Left forelimb (tissue), 1 donor: ENCODE measurements at regions not wholly inside any gene's neighbourhood (a gene's known extent, or its start where the extent isn't known, plus 50 kb on each side); places are given as distances from the start of the nearest gene placed in this dataset.
"Not testable (repeated sequence)": the region's sequence is repeated elsewhere in the genome, so short reads cannot be mapped to it uniquely, and the experiment has no call there.

Source experiments
- DNase-seq: peaks from one replicate; pipeline ENCODE4 v3.0.0-alpha.2; 2018; ENCODE audit warnings: low spot score

DNA sequence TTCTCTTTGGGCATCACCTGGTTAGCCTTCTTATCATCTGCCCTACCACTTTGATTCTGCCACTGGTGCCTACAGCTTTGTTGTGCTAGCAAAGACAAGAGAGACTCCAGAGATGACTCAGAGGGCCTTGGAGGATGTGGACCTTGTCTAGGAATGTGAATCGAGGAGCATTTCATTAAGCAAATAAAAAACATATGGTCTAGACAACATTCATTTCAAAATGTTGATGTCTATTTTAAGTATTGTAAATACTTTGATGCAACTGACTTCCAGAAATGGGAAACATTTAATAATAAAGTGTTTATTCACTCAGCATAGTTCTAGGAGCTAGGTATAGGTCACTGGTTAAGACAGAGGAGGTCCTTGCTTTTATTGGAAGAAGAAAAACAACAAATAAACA lies 195.5 kb downstream of the CDCA7 start:
- DNase-seq: no peak

- no peak for DNase-seq
Measured at GRCh38 chr2:173552531-173552930, 197.9 kb downstream of the CDCA7 start.

DNA sequence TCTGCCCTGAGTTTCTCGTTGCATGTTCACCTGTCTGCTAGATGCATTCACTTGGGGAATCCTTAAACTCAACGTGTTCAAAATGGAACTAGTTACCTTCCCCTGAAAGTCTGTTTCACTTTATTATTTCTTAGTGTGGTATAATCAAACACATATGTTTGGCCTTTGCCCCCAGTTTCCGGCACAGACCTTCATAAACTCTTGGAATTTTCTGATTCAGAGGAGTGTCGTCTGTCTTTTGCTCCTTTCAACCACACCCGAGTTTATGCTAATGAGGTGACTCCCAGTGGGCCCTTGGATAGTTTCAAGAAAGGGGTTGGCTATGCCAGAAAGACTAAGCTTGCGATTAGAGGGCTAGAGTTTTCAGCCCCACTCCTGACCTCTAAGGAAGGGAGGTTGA lies 198.9 kb downstream of the CDCA7 start:
- DNase-seq: no peak

DNA sequence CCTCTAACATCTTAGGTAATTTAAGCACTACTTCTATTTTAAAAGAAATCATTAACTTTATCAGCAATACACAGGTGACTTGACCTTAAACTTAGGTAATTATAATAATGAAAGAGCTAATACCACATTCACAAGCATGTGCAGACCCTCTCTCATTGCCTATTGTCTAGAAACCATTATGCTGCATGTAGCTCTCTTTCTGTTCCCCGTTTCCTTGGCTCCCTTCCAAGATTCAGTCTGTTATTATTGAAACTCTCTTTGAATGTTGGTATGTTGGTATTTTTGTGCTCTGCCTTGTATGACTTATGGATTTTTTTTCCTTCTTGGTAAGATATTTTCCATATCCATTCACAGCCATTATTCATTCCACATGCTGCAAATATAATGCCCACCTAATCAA lies 201.2 kb downstream of the CDCA7 start:
- no peak for DNase-seq

DNA sequence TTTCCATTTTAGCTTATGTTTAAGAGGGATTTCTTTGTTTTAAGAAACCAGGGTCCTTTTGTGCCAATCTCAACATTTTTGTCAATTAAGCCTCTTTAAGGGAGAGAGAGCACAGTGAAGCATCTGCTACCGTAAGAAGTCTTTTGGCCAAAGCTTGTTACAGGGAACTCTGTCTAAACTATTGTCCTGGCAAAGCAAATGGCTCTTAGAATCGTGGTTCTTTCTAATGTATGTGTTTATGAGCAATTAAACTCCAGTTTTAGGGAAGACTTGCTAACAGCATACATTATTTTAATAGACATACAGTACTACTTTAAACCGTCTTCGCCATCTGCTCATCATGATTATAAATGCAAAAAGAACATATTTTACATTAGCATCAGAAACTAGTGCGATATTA lies 202.1 kb downstream of the CDCA7 start:
- DNase-seq: no peak

GRCh38 chr2:173557497-173557896 lies 202.8 kb downstream of the CDCA7 start:
- no peak for DNase-seq

DNA sequence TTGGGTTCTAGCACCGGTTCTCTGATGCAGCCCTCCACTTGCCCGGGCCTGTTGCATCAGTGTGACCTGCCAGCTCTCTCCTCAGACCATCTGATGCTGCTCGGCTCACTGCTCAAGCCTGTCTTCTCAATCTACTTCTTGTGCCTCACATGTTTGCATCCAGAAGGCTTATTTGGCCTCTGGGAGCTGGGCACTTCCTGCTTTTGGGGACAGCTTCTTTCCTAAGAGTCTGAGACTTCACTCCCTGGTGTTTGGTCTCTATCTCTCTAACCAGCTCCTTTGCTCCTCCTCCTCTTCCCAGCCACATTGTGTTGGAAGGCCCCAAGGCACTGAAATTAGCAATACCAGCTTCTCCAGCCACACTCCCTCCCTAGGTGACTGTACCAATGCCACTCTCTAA lies 212.8 kb downstream of the CDCA7 start:
- DNase-seq: no peak

DNA sequence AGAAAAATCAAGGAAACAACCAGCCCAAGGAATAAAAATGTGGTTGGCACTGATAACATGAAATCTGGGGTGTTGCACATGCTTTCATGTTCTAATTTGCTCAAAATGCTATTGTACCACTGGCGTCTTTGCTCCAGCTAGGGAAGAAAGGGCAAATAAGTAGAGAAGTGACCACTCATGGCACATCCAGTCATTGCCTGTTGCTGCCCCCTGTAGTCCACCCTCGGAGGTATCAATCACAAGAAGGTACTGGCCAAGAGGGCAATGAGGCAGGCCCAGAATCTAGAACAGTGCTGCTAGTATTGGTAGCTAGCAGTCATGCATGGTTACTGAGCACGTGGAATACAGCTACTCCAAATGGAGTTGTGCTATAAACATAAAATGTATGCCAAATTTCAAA lies 213.4 kb downstream of the CDCA7 start:
- DNase-seq: no peak

DNA sequence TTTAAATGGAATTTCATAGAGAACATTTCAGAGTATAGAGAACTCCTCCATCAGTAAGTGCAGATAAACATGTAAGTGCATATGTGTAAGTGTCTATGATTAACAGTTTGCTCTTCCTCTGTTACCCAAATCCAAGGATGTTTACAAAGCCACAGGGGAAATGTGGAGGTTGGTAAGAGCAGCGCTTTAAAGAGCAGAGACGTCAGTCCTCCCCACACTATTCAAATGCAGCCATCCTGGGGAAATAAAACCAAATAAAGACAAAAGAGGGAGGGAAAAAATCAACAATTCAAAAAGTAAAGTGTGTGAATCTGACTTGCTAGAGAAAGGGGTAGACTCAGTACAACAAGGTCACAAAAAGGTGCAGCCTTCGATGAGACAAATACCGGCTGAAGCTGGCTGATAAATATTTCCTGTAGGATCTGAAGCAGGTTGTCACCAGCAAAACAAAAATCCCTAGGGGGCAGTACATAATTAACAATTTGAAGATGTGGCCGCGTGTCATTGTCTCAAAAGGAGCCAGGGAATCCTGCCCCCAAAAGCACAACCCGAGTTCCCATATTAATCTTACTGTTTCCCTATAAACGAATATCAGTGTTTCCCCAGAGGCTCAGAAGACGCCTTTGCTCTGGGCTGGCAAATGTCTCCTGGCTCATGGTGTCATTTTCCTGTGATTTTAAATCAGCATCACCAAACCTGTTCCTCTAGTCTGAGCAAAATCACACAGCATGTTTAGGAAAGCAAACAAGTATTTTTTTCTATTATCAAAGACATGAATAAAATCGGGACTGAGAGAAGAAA lies 216.5 kb downstream of the CDCA7 start:
- no peak for DNase-seq

DNA sequence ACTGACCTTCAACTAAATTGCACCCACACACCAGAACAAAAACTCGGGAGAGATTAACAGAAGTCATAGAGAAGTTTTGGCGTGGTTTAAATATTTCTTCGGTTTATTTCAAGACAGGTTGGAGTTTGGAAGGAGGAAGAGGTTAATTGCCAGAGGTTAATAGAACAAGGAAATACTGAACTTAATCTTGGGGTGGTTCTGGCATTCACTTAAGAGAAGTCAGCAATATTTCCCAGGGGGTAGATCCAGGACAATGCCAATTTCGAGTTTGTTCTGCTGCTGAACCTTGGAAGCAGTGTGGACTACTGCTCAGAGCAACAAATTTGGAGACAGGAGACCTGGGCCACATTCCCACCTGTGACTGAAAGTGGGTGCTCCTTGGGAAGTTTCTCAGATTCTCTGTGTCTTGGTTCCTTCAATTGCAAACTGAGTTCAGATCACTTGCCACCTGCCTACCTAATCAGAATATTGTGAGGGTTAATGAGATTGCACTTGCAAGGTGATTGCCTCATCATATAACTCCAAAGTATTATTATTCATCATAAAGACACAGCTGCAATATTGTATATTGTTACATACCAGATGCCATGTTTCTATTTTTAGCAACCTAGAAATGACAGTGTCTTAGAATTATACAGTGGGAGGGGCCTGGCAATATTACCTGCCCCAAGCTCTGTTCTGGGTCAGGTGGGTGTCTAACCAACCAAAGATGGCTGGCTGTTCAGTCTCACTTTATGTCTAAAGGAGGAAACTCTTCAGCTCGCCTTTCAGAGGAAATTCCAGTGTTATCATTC lies 217.4 kb downstream of the CDCA7 start:
- DNase-seq: no peak

- no peak for DNase-seq
Measured at GRCh38 chr2:173572848-173573247, 218.2 kb downstream of the CDCA7 start.

DNA sequence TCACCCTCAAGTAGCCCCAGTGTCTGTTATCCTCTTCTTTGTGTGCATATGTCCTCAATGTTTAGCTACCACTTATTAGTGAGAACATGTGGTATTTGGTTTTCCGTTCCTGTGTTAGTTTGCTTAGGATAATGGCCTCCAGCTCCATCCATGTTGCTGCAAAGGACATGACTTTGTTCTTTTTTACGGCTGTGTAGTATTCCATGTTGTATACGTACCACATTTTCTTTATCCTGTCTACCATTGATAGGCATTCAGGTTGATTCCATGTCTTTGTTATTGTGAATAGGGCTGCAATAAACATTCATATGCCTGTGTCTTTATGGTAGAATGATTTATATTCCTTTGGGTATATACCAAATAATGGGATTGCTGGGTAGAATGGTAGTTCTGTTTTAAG lies 219.1 kb downstream of the CDCA7 start:
- not testable (repeated sequence) for DNase-seq

DNA sequence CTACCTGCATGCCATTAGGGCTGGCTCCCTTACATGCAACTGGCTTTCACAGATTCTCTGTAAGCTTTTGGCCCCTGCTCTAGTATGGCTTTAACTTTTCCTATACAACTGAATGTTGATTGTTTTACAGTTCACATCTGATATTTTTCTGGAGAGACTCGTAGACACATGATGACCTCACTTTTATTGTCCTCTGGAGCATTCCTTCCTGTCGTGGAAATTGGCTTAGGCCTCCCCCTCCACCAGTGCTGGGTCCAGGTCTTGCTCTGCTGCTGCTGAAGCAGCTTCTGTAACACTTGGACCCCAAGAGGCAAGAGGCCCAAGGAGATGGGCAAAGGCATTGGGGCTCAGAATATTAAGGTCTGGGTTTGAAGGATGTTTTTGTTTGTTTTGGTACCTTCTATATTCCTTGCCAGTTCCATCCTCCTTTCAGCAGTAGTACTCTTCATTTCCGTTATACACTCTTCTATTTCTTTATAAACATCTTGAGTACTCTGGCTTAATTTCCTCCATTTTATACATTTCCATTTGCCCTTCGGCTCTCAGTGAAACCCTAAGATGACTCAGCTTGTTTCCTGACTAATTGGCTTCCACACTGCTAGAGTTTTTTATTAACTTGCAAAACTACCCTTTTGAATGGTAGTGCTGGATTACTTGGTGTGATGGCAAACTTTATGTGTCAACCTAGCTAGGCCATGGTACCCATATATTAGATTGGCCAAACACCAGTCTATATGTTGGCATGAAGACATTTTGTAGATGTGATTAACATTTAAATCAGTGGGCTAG lies 219.8 kb downstream of the CDCA7 start:
- DNase-seq: no peak

GRCh38 chr2:173578404-173579107 lies 223.9 kb downstream of the CDCA7 start:
- DNase-seq: no peak

DNA sequence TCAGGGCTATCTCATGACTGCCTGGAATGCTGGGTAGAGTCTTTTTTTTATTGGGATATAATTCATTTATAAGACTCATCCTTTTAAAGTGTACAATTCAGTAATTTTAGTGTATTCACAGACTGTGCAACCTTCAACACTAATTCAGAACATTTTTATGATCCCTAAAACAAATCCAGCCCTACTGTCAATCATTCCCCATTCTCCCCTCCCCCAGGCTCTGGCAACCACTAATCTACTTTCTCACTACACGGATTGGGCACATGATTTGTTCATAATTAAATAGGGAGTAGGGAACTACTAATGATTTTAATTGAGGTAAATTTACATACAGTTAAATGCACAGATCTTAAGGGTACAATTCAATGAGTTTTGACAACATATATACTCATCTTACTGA lies 225.7 kb downstream of the CDCA7 start:
- DNase-seq: no peak

GRCh38 chr2:173580956-173581355 lies 226.3 kb downstream of the CDCA7 start:
- DNase-seq: no peak

DNA sequence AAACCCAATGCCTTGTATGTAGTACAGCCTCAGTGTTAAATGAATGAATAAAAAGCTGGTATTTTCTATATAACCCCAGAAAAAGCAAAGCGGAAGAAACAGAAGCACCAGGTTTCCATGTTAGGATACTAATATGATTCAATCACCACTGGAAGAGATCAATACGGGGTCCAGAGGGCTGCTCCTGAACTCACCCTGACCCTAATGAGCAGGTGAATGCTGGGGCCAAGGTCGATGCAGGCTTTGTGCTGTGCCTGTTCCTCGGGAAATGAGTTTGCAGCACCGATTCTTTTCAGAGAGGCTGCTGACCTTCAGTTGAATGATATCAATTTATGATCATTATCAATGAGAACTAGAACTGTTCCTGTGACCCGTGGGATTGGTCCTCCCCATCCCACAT lies 228.5 kb downstream of the CDCA7 start:
- DNase-seq: no peak

DNA sequence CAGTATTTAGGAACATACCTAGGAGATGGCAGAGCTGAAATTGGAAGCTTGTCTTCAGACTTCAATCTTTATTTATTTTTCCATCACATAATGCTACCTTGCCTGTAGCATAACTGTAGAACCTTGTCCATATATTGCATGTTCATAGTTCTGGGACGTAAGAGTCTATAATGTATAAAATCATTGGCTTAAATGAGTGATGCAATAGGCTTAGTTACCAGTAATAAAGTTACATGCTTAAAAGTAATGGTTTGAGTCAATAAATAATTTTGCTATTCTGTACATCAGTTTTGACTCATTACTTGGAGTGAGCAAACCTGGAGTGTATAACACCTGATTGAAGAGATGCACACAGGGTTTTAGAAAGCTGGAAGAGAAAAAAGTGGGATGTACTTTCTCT lies 229.3 kb downstream of the CDCA7 start:
- DNase-seq: no peak

DNA sequence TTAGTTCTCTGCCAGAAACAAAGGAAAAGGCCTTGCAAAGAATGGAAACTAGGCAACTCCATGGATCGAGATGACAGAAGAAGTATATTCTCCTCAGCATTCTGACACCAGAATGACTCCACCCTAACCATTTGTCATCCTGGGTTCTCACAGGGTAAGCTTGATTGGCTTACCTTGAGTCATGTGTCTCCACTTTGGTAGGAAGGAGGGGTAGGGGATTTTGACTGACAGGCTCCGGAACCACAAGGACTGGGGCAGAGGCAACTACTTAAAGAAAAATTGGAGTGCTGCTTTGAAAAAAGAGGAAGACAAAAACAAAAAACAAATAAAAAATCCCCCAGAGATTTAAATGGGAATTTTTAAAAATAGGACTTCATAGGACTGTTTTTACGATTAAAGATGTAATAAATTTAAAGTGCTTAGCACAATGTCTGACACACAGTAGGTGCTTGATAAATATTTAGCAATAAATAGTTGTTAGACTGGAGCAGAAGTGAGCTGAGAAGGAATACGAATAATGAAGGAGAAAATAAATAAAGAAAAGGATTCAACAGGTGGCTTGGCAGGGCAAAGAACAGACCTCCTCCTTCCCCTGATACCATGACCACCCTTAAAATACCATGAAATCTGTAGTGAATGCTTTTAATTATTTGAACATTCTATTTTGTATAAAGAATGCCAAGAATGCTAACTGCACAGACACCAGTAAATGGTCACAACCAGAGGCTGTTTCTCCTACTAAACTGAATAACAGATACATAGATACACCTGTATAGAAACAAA lies 230.2 kb downstream of the CDCA7 start:
- DNase-seq: no peak

DNA sequence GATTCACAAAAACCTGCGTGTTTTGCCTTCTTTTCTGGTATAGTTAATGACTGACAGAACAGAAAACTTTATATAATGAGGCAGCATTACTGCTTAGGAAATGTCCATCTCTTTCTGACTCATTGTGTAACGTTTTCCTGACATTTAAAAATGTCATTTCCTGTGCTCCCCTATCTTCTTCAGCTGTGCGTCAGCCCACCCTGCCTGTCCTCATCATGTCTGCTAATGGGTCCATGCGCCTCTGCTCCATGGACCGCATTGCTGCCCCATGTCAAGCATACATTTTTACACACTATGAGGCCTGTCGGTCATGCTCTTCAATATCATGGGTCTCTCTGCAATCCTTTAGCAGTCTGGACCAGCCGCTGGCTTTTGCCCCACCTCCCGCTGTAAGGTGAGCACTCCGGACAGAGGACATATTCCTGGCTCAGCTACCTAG lies 234.3 kb downstream of the CDCA7 start:
- no peak for DNase-seq

DNA sequence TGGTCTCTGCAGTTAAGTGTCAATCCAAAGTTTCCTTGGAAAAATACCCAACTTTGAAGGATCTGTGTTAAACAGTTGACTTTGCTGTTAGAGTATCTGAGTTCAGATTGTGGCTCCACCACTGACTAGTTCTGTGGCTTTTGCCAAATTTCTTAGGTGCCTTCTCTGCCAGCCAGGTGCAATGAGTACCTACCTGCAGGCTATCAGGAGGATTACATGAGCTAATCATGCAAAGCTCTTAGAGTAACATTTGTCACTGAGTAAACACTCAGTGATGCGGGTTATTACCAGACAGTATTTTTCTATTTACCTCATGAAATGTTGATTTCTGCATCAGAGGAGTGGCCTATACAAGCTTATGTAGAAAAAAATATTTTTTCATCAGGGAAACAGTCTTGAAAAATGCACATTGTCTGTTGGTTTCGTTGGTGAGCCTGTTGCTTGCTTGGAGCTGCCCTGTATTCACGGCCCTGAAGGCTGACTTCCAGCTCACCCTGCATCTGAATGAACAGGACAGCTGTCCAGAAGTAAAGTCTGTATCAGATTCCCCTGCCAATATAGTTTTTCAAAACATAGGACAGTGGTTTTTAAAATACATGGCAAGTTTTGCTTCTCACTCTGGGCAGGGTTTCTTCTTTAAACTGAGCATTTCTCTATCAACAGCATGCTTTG lies 235.1 kb downstream of the CDCA7 start:
- DNase-seq: no peak
